Transverse colon (tissue), 4 donors: ENCODE measurements at regions not wholly inside any gene's neighbourhood (a gene's known extent, or its start where the extent isn't known, plus 50 kb on each side); places are given as distances from the start of the nearest gene placed in this dataset.

Experiments
- CTCF ChIP-seq, 5 experiments: fragments of 200-600 bp in 3 of 5; fragments of 450-650 bp in 2 of 5; sonication (generic) in 3 of 5; IDR thresholded peaks; 1 replicate in 2 of 5; 2 replicates in 3 of 5; pipeline ENCODE4 v1.5.1; 2016 to 2017; ENCODE audit warnings: antibody characterized with exemption in 5 of 5, inconsistent platforms in 3 of 5, mild to moderate bottlenecking in 2 of 5, moderate library complexity in 1 of 5
- POLR2A ChIP-seq: fragments of 450-650 bp; IDR thresholded peaks from one replicate; pipeline ENCODE4 v1.6.1; 2016; ENCODE audit warnings: antibody characterized with exemption, mild to moderate bottlenecking, moderate library complexity
- POLR2AphosphoS5 ChIP-seq, 3 donors: sonication (generic); formaldehyde crosslinking; IDR thresholded peaks; one replicate each; pipeline ENCODE4 v1.6.1; 2016; ENCODE audit warnings: antibody characterized with exemption in 3 of 3

GRCh38 chr4:128604840-128605239 lies 204.7 kb upstream of the JADE1 start:
- TF ChIP-seq CTCF (IDR thresholded peaks at IDR 0.05) (no peak), POLR2A (no peak), POLR2AphosphoS5 (IDR thresholded peaks at IDR 0.05) (no peak)
